ENCODE measurements at regions not wholly inside any gene's neighbourhood (a gene's known extent, or its start where the extent isn't known, plus 50 kb on each side); places are given as distances from the start of the nearest gene placed in this dataset.

- no peak for TF ChIP-seq EZH2 (IDR thresholded peaks at IDR 0.05; ENCODE audit: low read depth)
- TF ChIP-seq, protein P1, sequence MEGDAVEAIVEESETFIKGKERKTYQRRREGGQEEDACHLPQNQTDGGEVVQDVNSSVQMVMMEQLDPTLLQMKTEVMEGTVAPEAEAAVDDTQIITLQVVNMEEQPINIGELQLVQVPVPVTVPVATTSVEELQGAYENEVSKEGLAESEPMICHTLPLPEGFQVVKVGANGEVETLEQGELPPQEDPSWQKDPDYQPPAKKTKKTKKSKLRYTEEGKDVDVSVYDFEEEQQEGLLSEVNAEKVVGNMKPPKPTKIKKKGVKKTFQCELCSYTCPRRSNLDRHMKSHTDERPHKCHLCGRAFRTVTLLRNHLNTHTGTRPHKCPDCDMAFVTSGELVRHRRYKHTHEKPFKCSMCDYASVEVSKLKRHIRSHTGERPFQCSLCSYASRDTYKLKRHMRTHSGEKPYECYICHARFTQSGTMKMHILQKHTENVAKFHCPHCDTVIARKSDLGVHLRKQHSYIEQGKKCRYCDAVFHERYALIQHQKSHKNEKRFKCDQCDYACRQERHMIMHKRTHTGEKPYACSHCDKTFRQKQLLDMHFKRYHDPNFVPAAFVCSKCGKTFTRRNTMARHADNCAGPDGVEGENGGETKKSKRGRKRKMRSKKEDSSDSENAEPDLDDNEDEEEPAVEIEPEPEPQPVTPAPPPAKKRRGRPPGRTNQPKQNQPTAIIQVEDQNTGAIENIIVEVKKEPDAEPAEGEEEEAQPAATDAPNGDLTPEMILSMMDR (conservative IDR thresholded peaks at IDR 0.05): no peak
- no peak for DNase-seq
- H3K4me1 ChIP-seq (replicated peaks; ENCODE audit: insufficient read depth): no peaks in the 10 kb centered on the region
- no peaks in the 10 kb centered on the region for H3K27me3 ChIP-seq (ENCODE audit: insufficient read depth, low read depth)
- H3K9me3 ChIP-seq (ENCODE audit: insufficient read depth, low read depth): no peaks in the 10 kb centered on the region
- no peak overlapping the region for H3K27ac ChIP-seq
- no peak overlapping the region for H3K4me2 ChIP-seq
- ChIA-PET CTCF (no interaction called here), POLR2A (ENCODE audit: unreplicated experiment) (no interaction called here)
- no peak overlapping the region for H3K4me3 ChIP-seq
- H3K9me2 ChIP-seq (ENCODE audit: insufficient read depth): peaks cover 2% of the 10 kb centered on the region; the same call in 1 of the 2 replicates
- no peaks in the 10 kb centered on the region for H3K79me2 ChIP-seq (ENCODE audit: low read depth)
- BruUV-seq (replicated peaks): no TSS peak
- H4K20me1 ChIP-seq (ENCODE audit: insufficient read depth): no peaks in the 10 kb centered on the region
- intact Hi-C loops (cut with micrococcal nuclease; ENCODE audit: unreplicated experiment): no loop called here
- H3K36me3 ChIP-seq (ENCODE audit: low read depth): no peaks in the 10 kb centered on the region
- H3F3A ChIP-seq (ENCODE audit: insufficient read depth, low read depth): no peaks in the 10 kb centered on the region
- H2AFZ ChIP-seq: no peak overlapping the region
These were observed 458.7 kb downstream of the RNF144B start for GRCh38 chr6:18845896-18846295.

DNA sequence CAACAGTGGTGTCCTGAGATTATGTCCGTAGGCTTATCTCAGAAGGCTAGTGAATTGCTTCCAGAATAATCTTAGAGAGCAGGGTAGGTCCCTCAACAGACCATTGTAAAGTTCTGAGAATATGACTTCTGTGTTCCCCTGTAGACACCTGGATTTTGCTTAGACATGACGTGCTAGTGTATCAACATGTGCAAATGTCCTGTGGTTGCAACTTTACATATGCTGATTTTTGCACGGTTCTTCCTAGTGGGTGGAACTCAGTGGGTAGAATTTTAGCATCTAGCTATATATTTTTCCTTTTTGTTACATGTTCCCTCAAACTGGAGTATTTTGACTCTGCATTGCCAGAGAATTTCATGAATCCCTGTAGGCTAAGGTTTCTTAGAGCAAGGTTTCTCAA is 459.2 kb downstream of the RNF144B start:
- no peak overlapping the region for H3K27ac ChIP-seq
- H3K4me3 ChIP-seq: no peak overlapping the region
- no peak overlapping the region for H3K4me2 ChIP-seq
- no peaks in the 10 kb centered on the region for H3F3A ChIP-seq (ENCODE audit: insufficient read depth, low read depth)
- H3K79me2 ChIP-seq (ENCODE audit: low read depth): no peaks in the 10 kb centered on the region
- no peaks in the 10 kb centered on the region for H3K9me3 ChIP-seq (ENCODE audit: insufficient read depth, low read depth)
- no peak overlapping the region for H2AFZ ChIP-seq
- H3K36me3 ChIP-seq (ENCODE audit: low read depth): no peaks in the 10 kb centered on the region
- H4K20me1 ChIP-seq (ENCODE audit: insufficient read depth): no peaks in the 10 kb centered on the region
- TF ChIP-seq, protein P1 (conservative IDR thresholded peaks at IDR 0.05): no peak
- no peak for TF ChIP-seq EZH2 (IDR thresholded peaks at IDR 0.05; ENCODE audit: low read depth)
- BruUV-seq (replicated peaks): no TSS peak
- ChIA-PET CTCF (interaction anchor here (0.6 kb wide), 1 partner anchor 576 kb away, joined by 3 read pairs; no protein-coding TSS in a partner anchor), POLR2A (ENCODE audit: unreplicated experiment) (no interaction called here)
- no peaks in the 10 kb centered on the region for H3K4me1 ChIP-seq (replicated peaks; ENCODE audit: insufficient read depth)
- intact Hi-C loops (cut with micrococcal nuclease; ENCODE audit: unreplicated experiment): no loop called here
- H3K27me3 ChIP-seq (ENCODE audit: insufficient read depth, low read depth): no peaks in the 10 kb centered on the region
- peaks cover 2% of the 10 kb centered on the region; the same call in 1 of the 2 replicates for H3K9me2 ChIP-seq (ENCODE audit: insufficient read depth)
- DNase-seq: no peak

DNA sequence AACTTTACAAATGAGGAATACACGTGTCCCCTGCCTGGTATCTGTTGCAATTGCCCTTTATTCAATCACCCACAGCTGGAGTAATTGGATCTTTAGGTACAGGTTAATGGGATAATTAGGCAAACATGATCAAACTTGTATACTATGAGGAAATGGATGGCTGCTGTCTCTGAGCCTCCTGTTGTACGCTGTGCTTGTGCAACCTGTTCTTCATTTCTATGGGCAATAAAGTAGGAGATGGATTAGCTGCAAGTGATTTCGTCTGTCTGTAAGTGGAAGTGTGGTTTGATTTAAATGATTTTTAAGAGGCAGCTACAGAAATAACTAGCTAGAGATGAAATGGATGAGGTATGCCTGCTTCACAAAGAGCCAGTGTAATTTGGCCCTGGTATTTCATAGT is 474.1 kb downstream of the RNF144B start:
- no TSS peak for BruUV-seq (replicated peaks)
- intact Hi-C loops (cut with micrococcal nuclease; ENCODE audit: unreplicated experiment): no loop called here

More for the DNA sequence above, 474.1 kb downstream of the RNF144B start:
- Histone ChIP-seq H3K4me1 (replicated peaks; ENCODE audit: insufficient read depth) (no peaks in the 10 kb centered on the region), H4K20me1 (ENCODE audit: insufficient read depth) (no peaks in the 10 kb centered on the region), H3F3A (ENCODE audit: insufficient read depth, low read depth) (no peaks in the 10 kb centered on the region), H3K79me2 (ENCODE audit: low read depth) (no peaks in the 10 kb centered on the region), H2AFZ (no peak overlapping the region), H3K4me3 (no peak overlapping the region), H3K9me2 (ENCODE audit: insufficient read depth) (no peaks in the 10 kb centered on the region), H3K9me3 (ENCODE audit: insufficient read depth, low read depth) (no peaks in the 10 kb centered on the region), H3K4me2 (no peak overlapping the region), H3K36me3 (ENCODE audit: low read depth) (no peaks in the 10 kb centered on the region), H3K27me3 (ENCODE audit: insufficient read depth, low read depth) (no peaks in the 10 kb centered on the region), H3K27ac (no peak overlapping the region)
- ChIA-PET CTCF (no interaction called here), POLR2A (ENCODE audit: unreplicated experiment) (no interaction called here)
- no peak for DNase-seq
- TF ChIP-seq, protein P1 (conservative IDR thresholded peaks at IDR 0.05): no peak
- no peak for TF ChIP-seq EZH2 (IDR thresholded peaks at IDR 0.05; ENCODE audit: low read depth)

Data from PC-9 (cell line).